GM18870 (cell line): ENCODE measurements at regions not wholly inside any gene's neighbourhood (a gene's known extent, or its start where the extent isn't known, plus 50 kb on each side); places are given as distances from the start of the nearest gene placed in this dataset.
"Not testable (repeated sequence)": the region's sequence is repeated elsewhere in the genome, so short reads cannot be mapped to it uniquely, and the experiment has no call there.

Experiments used
- ATAC-seq: cut with Tn5 transposase; IDR thresholded peaks from one replicate; pipeline ENCODE4 v1.9.1; 2021; ENCODE audit warnings: moderate library complexity; ENCODE audit not compliant: unreplicated experiment

- not testable (repeated sequence) for ATAC-seq
Observed at GRCh38 chr13:63829609-63830008, 2414.0 kb upstream of the PCDH20 start.

DNA sequence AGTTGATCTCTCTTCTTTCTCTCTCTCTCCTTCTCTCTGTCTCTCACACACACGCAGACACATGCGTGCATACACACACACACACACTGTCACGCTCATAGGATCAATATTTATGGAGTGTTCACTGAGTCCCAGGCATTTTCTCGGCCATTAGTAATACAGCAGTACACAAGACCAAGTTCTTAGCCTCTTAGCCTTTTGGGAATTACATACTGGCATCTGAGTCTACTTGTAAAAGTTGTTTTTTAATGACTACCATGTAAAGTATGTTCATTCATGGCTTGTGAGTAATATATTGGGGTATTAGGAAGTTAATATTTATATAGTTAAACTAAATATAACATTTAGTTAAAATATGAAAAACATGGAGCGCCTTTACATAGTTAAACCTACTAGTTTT, 2406.1 kb upstream of the PCDH20 start:
- ATAC-seq = not testable (repeated sequence)

DNA sequence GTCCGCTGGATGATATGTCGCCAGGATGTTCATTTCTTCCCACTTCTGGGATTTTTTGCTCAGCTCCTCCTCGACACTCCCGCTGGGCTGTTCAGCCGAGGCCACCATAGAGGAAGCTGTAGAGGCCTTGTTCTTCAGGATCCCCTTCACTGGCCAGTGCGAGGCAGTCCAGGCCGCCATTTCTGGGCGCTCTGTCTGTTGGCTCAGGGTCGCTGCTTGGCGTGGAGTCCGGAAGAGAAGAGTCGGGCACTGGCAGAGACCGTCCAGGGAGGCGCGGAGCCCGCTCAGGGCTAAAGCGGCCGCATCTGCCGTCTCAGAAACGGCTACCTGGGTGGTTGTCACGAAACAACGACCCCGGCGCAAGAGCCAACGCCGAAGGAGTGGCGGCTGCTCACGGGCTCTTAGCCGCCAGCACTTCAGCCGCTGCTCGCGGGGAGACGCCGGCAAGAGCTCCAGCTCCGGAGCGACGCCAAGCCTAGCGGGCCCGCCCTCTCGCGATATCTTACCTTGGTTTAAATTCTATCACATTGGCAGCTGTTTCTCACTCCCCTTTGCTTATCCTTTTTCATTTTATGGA, 2395.9 kb upstream of the PCDH20 start:
- not testable (repeated sequence) for ATAC-seq

DNA sequence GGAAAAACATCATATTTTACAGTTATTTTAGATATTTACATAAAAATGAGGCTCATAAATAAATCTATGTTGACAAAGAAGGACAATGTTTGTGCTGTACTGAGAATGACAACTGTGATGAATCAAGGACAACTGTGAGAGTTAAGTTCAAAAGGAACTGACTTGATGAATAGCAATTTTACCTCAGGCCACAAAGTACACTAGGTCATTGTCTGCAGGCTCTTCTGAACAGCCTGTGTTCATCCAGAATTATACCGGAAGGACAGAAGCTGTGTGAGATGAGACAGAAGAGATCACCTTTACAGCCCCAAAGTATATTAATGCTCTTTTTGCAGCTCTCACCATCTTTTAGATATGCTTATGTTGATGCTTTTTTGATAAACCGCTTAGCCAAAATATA, 2375.5 kb upstream of the PCDH20 start:
- not testable (repeated sequence) for ATAC-seq

DNA sequence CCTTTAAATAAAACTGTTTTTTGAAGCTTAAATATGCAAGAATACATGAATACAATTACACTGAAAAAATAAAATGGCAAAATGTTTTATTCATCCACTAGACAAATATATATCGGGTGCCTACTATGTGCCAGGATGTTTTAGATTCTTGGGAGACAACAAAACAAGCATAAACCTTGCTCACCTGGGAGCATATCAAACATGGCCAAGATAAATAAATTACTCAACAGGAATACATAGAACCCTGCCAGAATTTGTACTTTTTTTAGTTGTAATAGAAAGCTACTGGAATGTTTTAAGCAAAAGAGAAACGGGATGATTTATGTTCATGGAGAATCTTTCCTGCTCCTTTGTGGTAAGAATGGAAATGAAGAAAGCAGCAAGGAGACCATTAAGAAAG, 2358.5 kb upstream of the PCDH20 start:
- no peak for ATAC-seq

GRCh38 chr13:63773476-63773875, 2357.8 kb upstream of the PCDH20 start:
- ATAC-seq = no peak

GRCh38 chr13:63757683-63758082, 2342.0 kb upstream of the PCDH20 start:
- ATAC-seq = not testable (repeated sequence)

DNA sequence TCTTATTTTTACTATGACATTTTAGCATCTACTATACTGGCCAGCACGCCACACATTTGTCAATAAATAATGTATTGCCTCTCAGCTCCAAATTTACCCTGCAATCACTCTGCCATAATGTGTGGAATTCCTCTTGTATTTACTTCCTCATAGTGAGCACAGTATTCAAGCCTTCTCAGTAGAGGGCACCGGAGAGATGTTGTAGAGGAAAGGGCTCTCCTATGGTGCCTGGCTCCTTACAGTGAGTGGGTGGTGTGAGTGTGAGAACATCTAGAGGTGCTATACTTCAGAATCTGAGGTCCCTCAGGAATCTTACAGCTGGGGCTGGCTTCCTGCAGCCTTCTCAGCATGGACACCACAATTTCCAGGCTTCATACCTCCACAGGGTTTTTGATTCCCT, 2334.2 kb upstream of the PCDH20 start:
- not testable (repeated sequence) for ATAC-seq

- ATAC-seq = not testable (repeated sequence)
Observed at GRCh38 chr13:63741814-63742101, 2326.1 kb upstream of the PCDH20 start.

- no peak for ATAC-seq
Observed at GRCh38 chr13:63741029-63741813, 2325.6 kb upstream of the PCDH20 start.

GRCh38 chr13:63739112-63739735, 2323.6 kb upstream of the PCDH20 start:
- ATAC-seq = not testable (repeated sequence)

DNA sequence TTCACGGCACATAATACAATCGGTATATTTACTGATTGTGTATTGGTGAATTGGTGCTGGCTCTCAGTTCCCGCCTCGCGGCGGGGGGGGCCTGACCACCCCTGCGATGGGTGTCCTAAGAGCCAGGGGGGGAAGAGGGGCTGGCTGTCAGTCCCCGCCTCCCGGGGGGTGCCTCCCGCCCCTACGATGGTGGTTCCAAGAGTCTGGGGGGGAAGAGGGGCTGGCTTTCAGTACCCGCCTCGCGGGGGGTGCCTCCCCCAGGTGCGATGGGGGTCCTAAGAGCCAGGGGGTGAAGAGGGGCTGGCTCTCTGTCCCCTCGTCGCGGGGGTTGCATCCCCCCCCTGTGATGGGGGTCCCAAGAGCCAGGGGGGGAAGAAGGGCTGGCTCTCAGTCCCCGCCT, 2321.8 kb upstream of the PCDH20 start:
- ATAC-seq = no peak

- no peak for ATAC-seq
Observed at GRCh38 chr13:63731896-63732295, 2316.2 kb upstream of the PCDH20 start.

GRCh38 chr13:63712159-63712558, 2296.5 kb upstream of the PCDH20 start:
- ATAC-seq = not testable (repeated sequence)

DNA sequence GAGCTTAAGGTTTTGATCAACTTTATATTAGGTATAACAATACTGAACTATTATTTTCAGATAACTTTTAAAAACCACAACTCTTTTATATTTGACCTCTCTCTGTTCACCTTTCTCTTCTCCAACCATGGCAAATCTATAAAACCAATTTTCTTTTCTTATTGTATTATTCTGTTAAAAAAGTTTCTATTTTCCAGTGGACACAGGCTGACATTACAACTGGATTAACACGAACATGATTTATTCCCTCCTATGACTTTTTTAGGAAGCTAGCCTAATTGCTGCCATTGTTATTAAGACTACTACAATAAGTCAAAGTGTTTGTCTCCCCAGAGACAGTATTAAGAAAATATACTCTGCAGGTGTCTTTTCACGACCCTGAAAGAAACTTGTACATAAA, 2291.1 kb upstream of the PCDH20 start:
- ATAC-seq = no peak

GRCh38 chr13:63704521-63704920, 2288.9 kb upstream of the PCDH20 start:
- ATAC-seq = no peak

GRCh38 chr13:63700350-63700749, 2284.7 kb upstream of the PCDH20 start:
- no peak for ATAC-seq

DNA sequence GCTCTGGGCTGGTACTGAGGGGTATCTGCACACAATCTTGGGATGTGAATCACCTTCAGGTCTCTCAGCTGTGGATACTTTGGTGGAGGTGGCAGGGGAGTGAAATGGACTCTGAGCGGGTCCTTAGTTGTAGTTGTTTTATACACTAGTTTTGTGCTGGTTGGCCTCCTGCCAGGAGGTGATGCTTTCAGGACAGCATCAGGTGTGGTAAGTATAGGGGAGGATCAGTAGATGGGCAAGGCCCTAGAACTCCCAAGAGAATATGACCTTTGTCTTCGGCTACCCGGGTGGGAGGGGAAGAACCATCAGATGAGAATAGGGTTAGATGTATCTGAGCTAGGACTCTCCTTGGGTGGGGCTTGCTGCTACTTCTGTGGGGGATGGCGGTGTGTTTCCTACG, 2284.3 kb upstream of the PCDH20 start:
- no peak for ATAC-seq

GRCh38 chr13:63696055-63696454, 2280.4 kb upstream of the PCDH20 start:
- ATAC-seq = no peak

DNA sequence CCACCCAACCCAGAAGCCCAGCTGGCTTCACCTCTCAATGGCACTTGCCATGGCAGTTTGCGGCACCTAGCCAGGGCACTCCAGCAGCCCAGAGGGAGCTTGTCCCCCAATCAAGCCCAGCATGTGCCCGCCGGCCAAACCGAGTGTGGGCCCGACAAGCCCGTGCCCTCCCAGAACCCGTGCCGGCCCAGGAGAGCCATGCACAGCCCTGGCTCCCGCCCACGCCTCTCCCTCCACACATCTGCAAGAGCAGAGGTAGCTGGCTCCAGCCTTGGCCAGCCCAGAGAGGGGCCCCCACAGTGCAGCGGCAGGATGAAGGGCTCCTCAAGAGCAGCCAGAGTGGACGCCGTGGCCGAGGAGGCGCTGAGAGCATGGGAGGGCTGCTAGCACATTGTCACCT, 2278.0 kb upstream of the PCDH20 start:
- ATAC-seq = no peak

- ATAC-seq = no peak
Observed at GRCh38 chr13:63691474-63691873, 2275.8 kb upstream of the PCDH20 start.

GRCh38 chr13:63690672-63691071, 2275.0 kb upstream of the PCDH20 start:
- ATAC-seq = no peak
